ENCODE measurements at regions not wholly inside any gene's neighbourhood (a gene's known extent, or its start where the extent isn't known, plus 50 kb on each side); places are given as distances from the start of the nearest gene placed in this dataset.

DNA sequence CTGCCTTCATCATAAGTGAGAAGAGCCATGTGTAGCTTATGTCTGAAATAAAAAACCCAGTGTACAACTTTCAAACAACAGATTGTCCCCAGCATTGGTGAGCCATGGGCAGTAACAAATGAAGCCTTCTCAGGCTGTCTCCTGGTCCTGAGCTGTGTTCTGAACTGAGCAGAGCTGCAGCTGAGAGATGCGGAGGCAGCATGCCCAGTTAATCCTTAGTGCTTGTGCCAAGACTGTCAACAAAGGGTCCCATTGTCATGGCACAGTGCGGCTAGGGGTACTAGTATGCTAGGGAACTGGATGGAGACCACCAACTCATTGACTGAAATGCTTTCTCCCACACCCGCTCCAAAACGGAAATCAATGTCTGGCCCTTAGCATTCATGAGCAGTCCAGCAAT, 154.3 kb downstream of the RMST start:
- Mint-ChIP-seq H3K4me3 (no peak overlapping the region), H3K27ac (no peak overlapping the region), H3K4me1 (ENCODE audit: low read depth) (no peaks in the 10 kb centered on the region), H3K27me3 (ENCODE audit: insufficient read depth) (no peaks in the 10 kb centered on the region; the same call in 1 of the 2 replicates), H3K36me3 (ENCODE audit: low read depth) (no peaks in the 10 kb centered on the region), H3K9me3 (peaks cover 61% of the 10 kb centered on the region)
- TF ChIP-seq, protein P1, sequence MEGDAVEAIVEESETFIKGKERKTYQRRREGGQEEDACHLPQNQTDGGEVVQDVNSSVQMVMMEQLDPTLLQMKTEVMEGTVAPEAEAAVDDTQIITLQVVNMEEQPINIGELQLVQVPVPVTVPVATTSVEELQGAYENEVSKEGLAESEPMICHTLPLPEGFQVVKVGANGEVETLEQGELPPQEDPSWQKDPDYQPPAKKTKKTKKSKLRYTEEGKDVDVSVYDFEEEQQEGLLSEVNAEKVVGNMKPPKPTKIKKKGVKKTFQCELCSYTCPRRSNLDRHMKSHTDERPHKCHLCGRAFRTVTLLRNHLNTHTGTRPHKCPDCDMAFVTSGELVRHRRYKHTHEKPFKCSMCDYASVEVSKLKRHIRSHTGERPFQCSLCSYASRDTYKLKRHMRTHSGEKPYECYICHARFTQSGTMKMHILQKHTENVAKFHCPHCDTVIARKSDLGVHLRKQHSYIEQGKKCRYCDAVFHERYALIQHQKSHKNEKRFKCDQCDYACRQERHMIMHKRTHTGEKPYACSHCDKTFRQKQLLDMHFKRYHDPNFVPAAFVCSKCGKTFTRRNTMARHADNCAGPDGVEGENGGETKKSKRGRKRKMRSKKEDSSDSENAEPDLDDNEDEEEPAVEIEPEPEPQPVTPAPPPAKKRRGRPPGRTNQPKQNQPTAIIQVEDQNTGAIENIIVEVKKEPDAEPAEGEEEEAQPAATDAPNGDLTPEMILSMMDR (IDR thresholded peaks at IDR 0.05) = no peak
- DNase-seq = no peak

DNA sequence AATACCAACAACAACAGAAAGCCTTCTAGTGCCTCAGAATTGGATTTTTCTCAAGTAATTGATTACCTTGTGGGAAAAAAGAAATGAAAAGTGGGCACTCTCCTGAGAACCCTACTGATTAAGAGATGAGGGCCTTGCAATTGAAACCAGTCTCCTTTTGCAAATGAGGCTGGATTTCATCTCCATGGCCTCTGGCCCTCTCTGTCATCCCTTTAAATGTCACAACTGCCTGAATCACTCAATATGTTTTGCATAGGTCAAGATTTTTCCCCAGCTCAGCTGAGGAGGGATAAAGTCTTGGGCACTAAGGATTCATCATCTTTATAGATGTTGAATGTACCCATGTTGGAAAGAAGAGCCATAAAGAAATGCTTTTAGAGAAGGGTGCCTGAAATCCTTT, 166.4 kb downstream of the RMST start:
- Mint-ChIP-seq H3K27ac (no peak overlapping the region), H3K27me3 (ENCODE audit: insufficient read depth) (no peaks in the 10 kb centered on the region; the same call in 1 of the 2 replicates), H3K4me3 (no peak overlapping the region), H3K4me1 (ENCODE audit: low read depth) (no peaks in the 10 kb centered on the region), H3K9me3 (peaks cover 45% of the 10 kb centered on the region), H3K36me3 (ENCODE audit: low read depth) (no peaks in the 10 kb centered on the region)
- TF ChIP-seq, protein P1 (IDR thresholded peaks at IDR 0.05) = no peak
- DNase-seq = no peak

DNA sequence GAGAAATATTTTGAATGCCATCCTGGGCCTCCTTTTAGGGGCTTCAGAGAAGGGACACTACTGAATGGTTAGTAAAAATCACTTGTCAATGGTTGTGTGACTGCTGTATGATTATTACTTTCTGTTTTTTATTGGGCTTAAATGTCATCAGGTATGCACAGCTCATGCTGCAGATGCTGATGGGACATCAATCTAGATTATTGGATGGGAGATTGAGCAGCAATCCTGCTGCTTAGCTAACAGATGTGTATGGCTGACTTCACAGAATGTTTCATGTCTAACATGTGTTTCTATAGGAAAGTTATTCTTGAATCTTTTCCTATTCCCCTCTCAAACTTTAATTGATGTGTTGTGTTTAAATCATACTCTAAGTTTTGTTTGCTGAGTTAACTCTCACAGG, 166.8 kb downstream of the RMST start:
- H3K4me1 Mint-ChIP-seq (ENCODE audit: low read depth) = no peaks in the 10 kb centered on the region
- H3K36me3 Mint-ChIP-seq (ENCODE audit: low read depth) = no peaks in the 10 kb centered on the region
- no peaks in the 10 kb centered on the region; the same call in 1 of the 2 replicates for H3K27me3 Mint-ChIP-seq (ENCODE audit: insufficient read depth)
- TF ChIP-seq, protein P1 (IDR thresholded peaks at IDR 0.05) = no peak
- H3K4me3 Mint-ChIP-seq = no peak overlapping the region
- peaks cover 47% of the 10 kb centered on the region for H3K9me3 Mint-ChIP-seq
- no peak for DNase-seq
- H3K27ac Mint-ChIP-seq = no peak overlapping the region

DNA sequence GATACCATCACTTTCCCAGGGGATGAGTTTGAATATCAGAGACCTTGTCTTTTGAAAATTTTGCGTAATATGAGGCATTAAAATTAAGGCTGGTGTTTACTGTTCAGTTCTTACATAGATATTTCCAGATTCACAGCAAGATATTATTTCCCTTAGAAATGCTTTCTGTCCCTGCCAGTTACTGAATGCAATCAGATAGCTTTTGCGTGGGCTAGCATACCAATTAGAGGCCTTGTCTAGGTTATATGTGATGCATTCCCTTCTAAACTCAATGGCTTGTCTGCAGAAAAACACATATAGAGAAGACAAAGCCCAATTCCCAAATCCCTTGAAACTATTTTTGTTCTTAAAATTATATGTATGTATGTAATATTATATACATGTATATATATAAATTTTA, 167.8 kb downstream of the RMST start:
- H3K27me3 Mint-ChIP-seq (ENCODE audit: insufficient read depth) = no peaks in the 10 kb centered on the region; the same call in 1 of the 2 replicates
- peaks cover 51% of the 10 kb centered on the region for H3K9me3 Mint-ChIP-seq
- DNase-seq = no peak
- H3K36me3 Mint-ChIP-seq (ENCODE audit: low read depth) = no peaks in the 10 kb centered on the region
- no peak overlapping the region for H3K4me3 Mint-ChIP-seq
- TF ChIP-seq, protein P1 (IDR thresholded peaks at IDR 0.05) = no peak
- no peak overlapping the region for H3K27ac Mint-ChIP-seq
- H3K4me1 Mint-ChIP-seq (ENCODE audit: low read depth) = no peaks in the 10 kb centered on the region

DNA sequence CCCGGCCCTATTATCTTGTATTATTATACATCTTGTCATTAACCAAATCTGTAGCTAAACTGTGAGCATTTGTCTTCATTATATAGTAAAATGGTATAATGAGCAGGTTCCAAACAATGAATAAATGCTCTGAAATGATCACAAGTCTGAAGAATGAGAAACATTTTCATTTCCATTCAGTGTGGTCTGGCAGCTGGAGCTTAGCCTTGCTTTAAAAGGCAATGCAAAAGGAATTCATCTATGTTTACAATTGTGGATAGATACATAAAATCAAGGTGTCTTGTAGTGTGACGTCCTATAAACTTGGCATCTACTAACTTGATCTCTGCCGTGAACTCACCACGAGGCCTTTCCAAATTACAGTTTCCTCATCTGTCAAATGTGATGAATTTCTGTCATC, 168.3 kb downstream of the RMST start:
- Mint-ChIP-seq H3K27ac (no peak overlapping the region), H3K36me3 (ENCODE audit: low read depth) (no peaks in the 10 kb centered on the region), H3K4me1 (ENCODE audit: low read depth) (no peaks in the 10 kb centered on the region), H3K9me3 (peaks cover 52% of the 10 kb centered on the region), H3K27me3 (ENCODE audit: insufficient read depth) (no peaks in the 10 kb centered on the region; the same call in 1 of the 2 replicates), H3K4me3 (no peak overlapping the region)
- TF ChIP-seq, protein P1 (IDR thresholded peaks at IDR 0.05) = no peak
- DNase-seq = no peak

DNA sequence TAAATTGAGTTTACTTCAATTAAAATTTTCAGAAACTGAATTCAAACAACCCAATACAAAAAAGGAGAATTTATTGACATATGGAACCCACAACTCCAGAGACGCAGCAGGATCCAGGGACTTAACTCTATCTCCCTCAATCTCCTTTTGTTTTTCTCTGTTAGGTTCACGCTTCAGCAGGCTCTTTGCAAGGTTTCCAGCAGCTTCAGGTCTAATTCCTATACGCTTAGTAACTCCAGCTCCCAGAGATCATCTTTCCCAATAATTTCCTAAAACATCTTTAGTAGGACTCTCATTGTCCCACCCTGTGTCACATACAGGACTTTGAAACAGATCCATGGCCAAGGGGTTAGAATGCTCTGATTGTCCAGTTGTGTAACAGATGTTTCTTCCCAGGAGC, 175.2 kb downstream of the RMST start:
- Mint-ChIP-seq H3K27ac (no peak overlapping the region), H3K36me3 (ENCODE audit: low read depth) (no peaks in the 10 kb centered on the region), H3K4me3 (no peak overlapping the region), H3K9me3 (peaks cover 57% of the 10 kb centered on the region), H3K4me1 (ENCODE audit: low read depth) (no peaks in the 10 kb centered on the region), H3K27me3 (ENCODE audit: insufficient read depth) (no peaks in the 10 kb centered on the region; the same call in 1 of the 2 replicates)
- DNase-seq = no peak
- TF ChIP-seq, protein P1 (IDR thresholded peaks at IDR 0.05) = no peak
